ENCODE measurements at regions not wholly inside any gene's neighbourhood (a gene's known extent, or its start where the extent isn't known, plus 50 kb on each side); places are given as distances from the start of the nearest gene placed in this dataset.
A peak's percentile ranks its signal among the peaks of the same experiment; 100 is the strongest.

GRCh38 chr1:109818988-109819764 lies 55.5 kb upstream of the EPS8L3 start:
- Histone ChIP-seq H3K4me3 (ENCODE audit: low read length) (no peak overlapping the region), H4K20me1 (ENCODE audit: insufficient read depth, low read length) (no peaks in the 10 kb centered on the region), H2AFZ (ENCODE audit: low read depth, low read length) (no peak overlapping the region), H3K9ac (ENCODE audit: low read length) (no peak overlapping the region), H3K79me2 (ENCODE audit: low read length) (no peaks in the 10 kb centered on the region), H3K27ac (ENCODE audit: low read length) (no peak overlapping the region), H3K36me3 (replicated peaks; ENCODE audit: low read depth, low read length) (no peaks in the 10 kb centered on the region), H3K4me2 (ENCODE audit: low read length) (no peak overlapping the region), H3K9me3 (ENCODE audit: insufficient read depth, low read length) (0 out of 2 replicates have a peak, but pooled peaks cover 4% of the 10 kb centered on the region), H3K4me1 (ENCODE audit: low read length) (peaks cover 24% of the 10 kb centered on the region), H3K27me3 (ENCODE audit: low read depth, low read length) (peaks cover 9% of the 10 kb centered on the region)
- no peak for TF ChIP-seq CTCF (IDR thresholded peaks at IDR 0.05; ENCODE audit: low read depth, low read length)
- TF ChIP-seq EZH2phosphoT487 (IDR thresholded peaks at IDR 0.05; ENCODE audit: low read depth): no peak

GRCh38 chr1:109818271-109818987 lies 54.7 kb upstream of the EPS8L3 start:
- Histone ChIP-seq H3K4me2 (ENCODE audit: low read length) (no peak overlapping the region), H3K36me3 (replicated peaks; ENCODE audit: low read depth, low read length) (no peaks in the 10 kb centered on the region), H3K79me2 (ENCODE audit: low read length) (no peaks in the 10 kb centered on the region), H3K9me3 (ENCODE audit: insufficient read depth, low read length) (0 out of 2 replicates have a peak, but pooled peaks cover 4% of the 10 kb centered on the region), H3K9ac (ENCODE audit: low read length) (no peak overlapping the region), H2AFZ (ENCODE audit: low read depth, low read length) (no peak overlapping the region), H3K4me1 (ENCODE audit: low read length) (peaks cover 24% of the 10 kb centered on the region), H4K20me1 (ENCODE audit: insufficient read depth, low read length) (no peaks in the 10 kb centered on the region), H3K27me3 (ENCODE audit: low read depth, low read length) (peaks cover 11% of the 10 kb centered on the region), H3K27ac (ENCODE audit: low read length) (no peak overlapping the region), H3K4me3 (ENCODE audit: low read length) (no peak overlapping the region)
- TF ChIP-seq EZH2phosphoT487 (IDR thresholded peaks at IDR 0.05; ENCODE audit: low read depth): no peak
- TF ChIP-seq CTCF (IDR thresholded peaks at IDR 0.05; ENCODE audit: low read depth, low read length): no peak

GRCh38 chr1:109817881-109818270 lies 54.2 kb upstream of the EPS8L3 start:
- H3K27me3 ChIP-seq (ENCODE audit: low read depth, low read length): peaks cover 11% of the 10 kb centered on the region
- no peaks in the 10 kb centered on the region for H3K79me2 ChIP-seq (ENCODE audit: low read length)
- TF ChIP-seq EZH2phosphoT487 (IDR thresholded peaks at IDR 0.05; ENCODE audit: low read depth) (no peak), CTCF (IDR thresholded peaks at IDR 0.05; ENCODE audit: low read depth, low read length) (no peak)
- H3K4me1 ChIP-seq (ENCODE audit: low read length): peaks cover 24% of the 10 kb centered on the region
- H3K9ac ChIP-seq (ENCODE audit: low read length): no peak overlapping the region
- no peak overlapping the region for H3K4me2 ChIP-seq (ENCODE audit: low read length)
- H3K4me3 ChIP-seq (ENCODE audit: low read length): no peak overlapping the region
- no peak overlapping the region for H2AFZ ChIP-seq (ENCODE audit: low read depth, low read length)
- no peak overlapping the region for H3K27ac ChIP-seq (ENCODE audit: low read length)
- H3K9me3 ChIP-seq (ENCODE audit: insufficient read depth, low read length): 0 out of 2 replicates have a peak, but pooled peaks cover 4% of the 10 kb centered on the region
- no peaks in the 10 kb centered on the region for H4K20me1 ChIP-seq (ENCODE audit: insufficient read depth, low read length)
- H3K36me3 ChIP-seq (replicated peaks; ENCODE audit: low read depth, low read length): no peaks in the 10 kb centered on the region

GRCh38 chr1:109816975-109817535 lies 53.3 kb upstream of the EPS8L3 start:
- 0 out of 2 replicates have a peak, but pooled peaks cover 4% of the 10 kb centered on the region for H3K9me3 ChIP-seq (ENCODE audit: insufficient read depth, low read length)
- H3K4me3 ChIP-seq (ENCODE audit: low read length): peak overlapping the region; percentile 9; the same call in 1 of the 2 replicates
- no peak overlapping the region for H3K9ac ChIP-seq (ENCODE audit: low read length)
- no peak overlapping the region for H2AFZ ChIP-seq (ENCODE audit: low read depth, low read length)
- no peak overlapping the region for H3K27ac ChIP-seq (ENCODE audit: low read length)
- peaks cover 11% of the 10 kb centered on the region for H3K27me3 ChIP-seq (ENCODE audit: low read depth, low read length)
- H3K4me2 ChIP-seq (ENCODE audit: low read length): peak overlapping the region; percentile 50
- no peaks in the 10 kb centered on the region for H3K79me2 ChIP-seq (ENCODE audit: low read length)
- H3K4me1 ChIP-seq (ENCODE audit: low read length): peaks cover 24% of the 10 kb centered on the region
- H4K20me1 ChIP-seq (ENCODE audit: insufficient read depth, low read length): no peaks in the 10 kb centered on the region
- H3K36me3 ChIP-seq (replicated peaks; ENCODE audit: low read depth, low read length): no peaks in the 10 kb centered on the region
- TF ChIP-seq EZH2phosphoT487 (IDR thresholded peaks at IDR 0.05; ENCODE audit: low read depth) (no peak), CTCF (IDR thresholded peaks at IDR 0.05; ENCODE audit: low read depth, low read length) (no peak)

Data from OCI-LY3 (cell line).